SKM-1 treated with dmso at 0.1 percent for 144 hours (cell line): ENCODE measurements at regions not wholly inside any gene's neighbourhood (a gene's known extent, or its start where the extent isn't known, plus 50 kb on each side); places are given as distances from the start of the nearest gene placed in this dataset.

Source experiments
- DNase-seq: peaks from one replicate; lab custom pipeline; 2025; ENCODE audit not compliant: unreplicated experiment; lab: John Stamatoyannopoulos, UW

DNA sequence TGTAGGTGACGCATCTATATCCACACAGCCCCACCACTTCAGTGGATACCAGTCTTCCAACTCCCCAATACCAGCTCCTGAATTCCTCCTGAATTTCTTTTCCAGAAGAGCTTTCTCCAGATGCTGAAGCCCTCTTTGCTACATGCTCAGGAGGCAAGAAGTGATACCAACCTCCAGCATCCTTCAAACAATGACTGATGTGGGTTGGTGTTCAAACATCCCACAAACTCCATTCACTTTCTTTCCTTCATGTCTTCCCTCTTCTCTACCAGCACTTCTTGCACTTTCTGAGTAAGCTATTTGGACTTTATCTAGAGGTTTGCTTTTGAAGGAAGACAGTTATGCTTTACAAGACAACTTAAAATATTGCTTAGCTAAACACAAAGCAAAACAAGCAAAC lies 179.9 kb upstream of the RORB start:
- DNase-seq: no peak

DNA sequence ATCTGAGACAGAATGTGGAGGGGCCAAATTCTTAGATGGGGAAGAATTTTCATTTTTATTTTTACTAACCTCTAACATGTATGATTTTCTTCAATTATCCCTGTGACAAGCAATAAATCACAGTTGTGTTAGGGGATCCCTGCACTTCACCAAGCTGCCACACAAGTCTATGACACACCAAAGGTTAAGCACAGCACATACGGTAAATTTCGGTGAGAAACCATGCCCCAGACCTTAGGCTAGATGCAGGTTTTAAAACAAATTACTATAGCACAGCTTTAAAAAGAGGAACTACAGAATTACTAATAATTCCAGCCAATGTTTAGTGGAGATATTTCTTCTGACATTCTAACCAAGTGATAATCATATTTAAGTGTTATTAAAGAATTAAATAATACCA lies 175.7 kb upstream of the RORB start:
- no peak for DNase-seq

DNA sequence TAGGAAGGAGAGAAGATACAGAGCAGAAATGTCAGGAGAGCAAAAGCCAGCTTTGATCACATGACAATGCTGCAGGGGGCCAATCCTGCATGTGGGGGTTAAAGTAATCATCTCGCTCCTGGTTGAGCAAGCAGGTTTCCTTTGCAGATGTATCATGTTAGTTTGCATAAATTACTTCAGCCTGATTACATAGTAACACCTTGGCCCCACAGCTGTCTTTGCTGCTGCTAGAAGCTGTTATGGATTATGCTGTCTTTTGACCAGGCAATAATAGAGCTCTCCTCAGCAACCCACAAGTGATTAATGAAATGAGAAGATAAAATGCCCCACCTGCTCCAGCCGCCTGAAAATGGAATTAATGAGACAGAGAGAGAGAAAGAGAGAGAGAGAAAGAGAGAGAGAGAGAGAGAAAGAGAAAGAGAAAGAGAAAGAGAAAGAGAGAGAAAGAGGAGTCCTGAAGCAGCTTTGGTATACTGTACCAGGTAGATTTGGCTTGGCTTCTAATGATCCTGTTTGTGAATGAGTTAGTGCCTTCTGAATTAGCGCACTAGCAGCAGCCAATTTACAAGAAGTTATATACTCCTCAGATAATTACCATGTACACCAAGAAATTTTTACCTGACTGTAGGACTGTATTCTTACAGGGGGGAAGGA lies 174.3 kb upstream of the RORB start:
- DNase-seq: no peak

DNA sequence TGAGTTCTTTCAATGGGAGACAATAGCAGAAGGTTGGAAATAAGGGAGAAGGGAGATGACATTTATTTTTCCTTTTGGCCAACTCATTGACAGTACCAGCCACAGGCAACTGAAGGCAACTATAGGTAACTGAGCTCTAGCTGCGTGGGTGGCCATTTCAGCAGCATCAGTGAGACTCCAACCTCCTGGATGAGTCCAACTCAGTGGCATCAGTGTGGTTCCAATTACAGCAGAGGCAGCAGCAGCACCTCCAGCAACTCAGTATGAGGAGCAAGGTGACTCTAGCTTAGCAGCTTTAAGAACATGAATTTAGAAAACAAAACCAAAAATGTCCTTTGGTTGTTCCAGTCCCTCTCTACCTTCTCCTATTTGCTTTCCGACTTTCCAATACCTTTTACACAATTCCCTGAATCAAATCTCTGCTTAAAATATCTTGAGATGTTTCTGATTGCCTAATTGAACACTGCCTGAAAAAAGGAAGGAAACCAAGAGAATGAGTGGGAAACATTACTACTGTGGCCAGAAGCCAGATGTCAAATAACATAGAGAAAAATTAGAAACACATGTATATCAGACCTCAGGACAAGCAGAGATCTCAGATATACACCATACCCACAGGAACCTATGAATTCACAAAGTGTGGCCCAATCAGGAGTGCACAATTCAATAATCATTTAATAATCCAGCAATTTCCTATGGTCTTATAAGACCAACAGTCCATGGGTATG lies 166.5 kb upstream of the RORB start:
- DNase-seq: no peak

DNA sequence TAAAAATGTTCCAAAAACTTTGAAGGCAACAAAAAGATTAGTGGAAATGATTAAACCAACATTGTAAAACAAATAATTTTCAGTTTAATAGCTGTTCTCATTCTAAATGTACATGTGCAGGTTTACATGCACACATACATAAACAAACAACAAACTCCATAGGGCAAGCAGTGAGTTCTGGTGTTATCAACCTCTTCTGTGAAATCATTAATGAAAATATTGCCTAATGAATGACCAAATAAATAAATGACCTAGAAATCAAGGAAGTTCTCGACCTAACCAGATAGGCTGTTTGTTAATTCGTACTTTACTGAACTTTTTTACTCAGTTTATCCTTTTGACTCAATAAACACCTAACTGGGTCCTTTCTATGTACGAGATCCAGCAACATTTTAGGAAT lies 165.5 kb upstream of the RORB start:
- DNase-seq: no peak

- DNase-seq: no peak
These were observed 163.6 kb upstream of the RORB start for GRCh38 chr9:74333384-74334032.

GRCh38 chr9:74334271-74334670 lies 162.9 kb upstream of the RORB start:
- DNase-seq: no peak

DNA sequence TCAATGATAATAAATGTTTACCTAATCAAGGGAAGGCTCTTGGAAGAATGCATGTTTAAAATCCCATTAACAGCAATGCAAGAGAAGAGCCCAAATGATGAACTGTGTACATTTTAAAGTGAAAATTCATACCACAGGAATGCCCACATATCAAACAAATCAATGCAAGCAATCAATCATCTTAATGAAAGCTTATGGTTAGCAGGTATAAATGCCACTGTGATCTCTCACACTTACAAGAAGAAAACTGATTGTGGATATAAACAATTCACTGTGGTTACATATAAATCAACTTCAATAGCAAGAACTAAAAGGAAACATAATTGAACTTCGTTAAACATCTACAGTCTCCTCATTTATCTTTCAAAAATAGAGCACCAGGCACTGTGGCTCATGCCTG lies 161.0 kb upstream of the RORB start:
- no peak for DNase-seq

- no peak for DNase-seq
These were observed 148.4 kb upstream of the RORB start for GRCh38 chr9:74348777-74349176.

GRCh38 chr9:74355107-74355506 lies 142.0 kb upstream of the RORB start:
- no peak for DNase-seq

DNA sequence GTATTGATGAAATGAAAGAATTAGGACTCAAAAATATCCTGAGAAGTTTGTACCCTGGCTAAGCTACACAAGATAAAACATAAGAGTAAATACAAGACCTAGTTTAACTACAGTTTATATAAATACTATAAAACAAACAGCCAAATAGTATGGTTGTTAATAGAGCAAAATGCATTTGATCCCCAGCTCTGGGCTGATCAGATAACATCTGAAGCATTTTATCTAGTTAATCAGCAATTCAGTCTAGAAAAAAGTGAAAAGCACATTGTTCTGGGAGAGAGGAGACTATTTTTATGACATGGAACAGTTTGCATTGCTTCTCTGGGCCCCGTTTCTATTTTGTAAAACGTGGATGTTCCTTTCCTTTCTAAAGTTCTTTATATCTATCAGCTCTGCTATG lies 139.6 kb upstream of the RORB start:
- no peak for DNase-seq

- no peak for DNase-seq
These were observed 138.2 kb upstream of the RORB start for GRCh38 chr9:74358959-74359358.

GRCh38 chr9:74361508-74361907 lies 135.6 kb upstream of the RORB start:
- DNase-seq: no peak

DNA sequence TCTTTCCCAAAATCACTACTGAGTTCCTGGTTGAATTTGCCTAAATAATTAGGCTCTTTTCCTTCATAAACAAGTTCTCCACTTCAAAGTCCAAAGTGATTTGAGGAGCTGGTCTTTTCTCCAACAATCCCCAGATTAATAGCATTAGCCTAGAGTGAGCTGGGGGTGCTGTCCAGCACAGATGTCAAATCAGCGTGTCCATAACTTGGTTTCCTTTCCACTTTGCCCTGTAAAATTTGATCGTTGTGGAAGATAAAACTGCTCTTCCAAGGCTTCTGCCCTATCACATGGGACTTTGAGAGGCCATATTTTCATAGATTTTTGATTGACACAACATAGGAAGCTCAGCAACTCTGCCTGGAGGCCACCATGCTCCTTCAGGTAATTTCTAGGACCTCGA lies 134.7 kb upstream of the RORB start:
- DNase-seq: no peak

GRCh38 chr9:74366111-74366510 lies 131.0 kb upstream of the RORB start:
- no peak for DNase-seq

DNA sequence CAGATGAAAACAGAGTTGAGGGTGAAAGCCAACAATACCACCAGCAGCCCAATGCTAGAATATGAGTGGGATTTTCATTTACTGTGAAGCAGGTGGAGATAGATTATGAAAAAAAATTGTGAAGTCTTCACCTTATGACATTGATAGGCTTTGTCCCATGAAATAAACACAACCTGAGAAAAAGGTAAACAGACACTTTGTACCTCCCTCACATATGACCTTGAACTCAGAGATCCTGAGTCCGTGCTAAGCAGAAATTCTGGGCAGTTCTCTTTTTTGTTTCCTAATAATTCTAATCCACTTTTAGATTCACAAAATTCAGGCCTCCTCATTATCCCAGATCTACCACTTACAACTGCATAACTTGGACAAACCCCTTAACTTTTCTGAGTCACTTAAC lies 127.3 kb upstream of the RORB start:
- DNase-seq: no peak

GRCh38 chr9:74373348-74373747 lies 123.8 kb upstream of the RORB start:
- no peak for DNase-seq

GRCh38 chr9:74379718-74380117 lies 117.4 kb upstream of the RORB start:
- no peak for DNase-seq

- DNase-seq: no peak
These were observed 105.3 kb upstream of the RORB start for GRCh38 chr9:74391816-74392215.

DNA sequence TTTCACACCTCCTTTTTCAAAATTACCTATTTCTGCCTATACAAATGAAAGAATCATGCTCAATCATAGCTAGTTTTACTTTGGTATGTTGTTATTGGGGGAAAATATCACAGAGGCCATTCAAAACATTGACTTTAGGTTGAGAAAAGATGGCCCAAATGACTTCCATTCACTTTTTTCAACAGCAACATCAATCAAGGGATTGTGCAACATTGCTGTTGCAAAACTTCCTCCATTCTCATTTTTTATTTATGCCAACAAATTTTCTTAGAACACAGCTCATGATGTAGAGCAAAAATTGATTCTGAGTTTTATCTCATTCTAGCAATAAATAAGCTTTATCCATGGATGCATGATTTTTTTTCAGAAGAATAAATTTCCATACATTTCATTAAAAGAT lies 93.6 kb upstream of the RORB start:
- DNase-seq: no peak

- no peak for DNase-seq
These were observed 92.5 kb upstream of the RORB start for GRCh38 chr9:74404620-74405019.

GRCh38 chr9:74407166-74407565 lies 90.0 kb upstream of the RORB start:
- DNase-seq: no peak
